ENCODE measurements at regions not wholly inside any gene's neighbourhood (a gene's known extent, or its start where the extent isn't known, plus 50 kb on each side); places are given as distances from the start of the nearest gene placed in this dataset.

DNA sequence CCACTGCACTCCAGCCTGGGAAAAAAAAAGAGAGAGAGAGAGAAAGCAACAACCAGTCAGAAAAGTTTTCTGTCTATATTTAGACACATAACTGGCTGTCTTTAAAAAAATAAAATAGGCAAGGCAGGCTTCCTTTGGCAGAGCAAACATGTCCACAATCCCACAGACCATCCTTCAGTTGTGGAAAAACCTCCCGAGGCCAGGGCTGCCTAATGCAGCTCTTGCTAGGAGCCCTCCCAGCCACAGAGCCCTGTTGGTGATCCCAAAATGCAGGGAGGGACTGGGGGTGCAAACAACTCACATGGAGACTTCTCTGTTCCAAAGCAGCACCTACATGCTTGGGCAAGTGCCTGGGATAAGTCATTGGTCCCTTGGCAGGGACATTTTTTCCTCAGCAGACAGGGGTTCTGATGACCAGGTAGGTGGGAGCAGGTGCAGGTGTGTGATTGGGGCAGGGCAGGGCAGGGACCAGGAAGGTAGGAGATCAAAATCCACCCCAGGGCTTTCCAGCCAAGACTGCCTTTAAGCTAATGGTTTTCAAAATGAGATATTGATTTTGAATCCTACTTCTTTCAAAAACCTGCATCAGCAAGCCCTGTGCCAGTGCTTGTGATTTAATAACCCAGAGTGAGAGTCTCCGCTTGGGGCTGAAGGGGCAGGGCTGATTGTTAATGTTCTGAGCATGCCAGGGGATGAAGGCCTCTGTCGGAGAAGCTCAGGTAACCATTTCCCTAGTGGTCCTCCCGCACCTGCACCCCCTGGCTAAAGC is 178.5 kb downstream of the USP12 start:
- WGBS, 2 donors = 73 to 82% methylated on average over 4 of the region's 4 CpGs
- Histone ChIP-seq H3K36me3 (ENCODE audit: control insufficient read depth in 4 of 4, insufficient read depth in 4 of 4, low read length in 4 of 4) (no peaks in the 10 kb centered on the region), H3K4me1 (ENCODE audit: control insufficient read depth in 5 of 5, insufficient read depth in 5 of 5, low read length in 5 of 5) (peaks cover 0 to 16% (median 4%) of the 10 kb centered on the region in 5 donors), H3K4me3 (no peak overlapping the region), H3K27me3 (ENCODE audit: control insufficient read depth in 3 of 3, insufficient read depth in 3 of 3, low read length in 2 of 3) (no peaks in the 10 kb centered on the region), H3K9ac (ENCODE audit: insufficient read depth in 1 of 2, low read length in 2 of 2) (no peak overlapping the region), H3K9me3 (ENCODE audit: control insufficient read depth in 4 of 4, insufficient read depth in 3 of 4, low read length in 3 of 4) (no peaks in the 10 kb centered on the region), H3K27ac (ENCODE audit: low read depth in 1 of 2, low read length in 1 of 2) (no peak overlapping the region)
- TF ChIP-seq CTCF (IDR thresholded peaks at IDR 0.05; ENCODE audit: control extremely low read depth, extremely low read depth) = no peak
- ATAC-seq (ENCODE audit: insufficient read depth, low FRiP score) (no peak), DNase-seq (no peak)

DNA sequence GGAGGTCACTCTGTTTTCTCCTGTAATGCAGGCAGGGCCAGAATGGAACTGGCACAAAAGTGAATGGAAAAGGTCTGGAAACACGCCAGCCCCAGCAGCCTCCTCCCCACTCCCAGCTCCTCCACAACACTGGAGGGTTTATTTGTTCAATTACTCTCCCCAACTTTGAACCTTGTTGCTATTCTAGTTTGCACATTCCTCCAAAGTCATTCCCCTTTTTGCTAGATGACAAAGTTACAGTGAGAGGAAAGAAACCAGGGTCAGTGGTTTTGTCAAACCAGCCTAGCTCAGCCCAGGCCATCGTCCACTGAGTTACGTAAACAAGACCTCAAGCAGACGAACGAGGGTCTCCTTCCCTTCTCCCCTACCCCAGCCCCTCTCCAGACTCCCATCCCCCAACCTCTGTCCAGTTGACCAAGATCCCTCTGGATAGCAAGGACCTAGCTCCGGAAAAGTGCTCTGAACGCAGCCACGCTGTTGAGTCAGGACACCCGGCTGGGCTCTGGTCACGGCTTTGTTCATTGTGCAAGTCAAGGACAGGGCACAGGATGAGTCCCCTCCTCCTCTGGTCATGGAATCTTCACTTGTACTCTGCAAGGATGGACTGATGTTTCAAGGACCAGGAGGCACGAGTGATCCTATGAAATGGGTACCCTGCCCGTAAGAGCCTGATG is 180.0 kb downstream of the USP12 start:
- ATAC-seq (ENCODE audit: insufficient read depth, low FRiP score) (no peak), DNase-seq (peak; percentile 41 to 65 (median 44))
- Histone ChIP-seq H3K27ac (ENCODE audit: low read depth in 1 of 2, low read length in 1 of 2) (no peak overlapping the region), H3K4me1 (ENCODE audit: control insufficient read depth in 5 of 5, insufficient read depth in 5 of 5, low read length in 5 of 5) (peaks cover 0 to 16% (median 4%) of the 10 kb centered on the region in 5 donors), H3K9me3 (ENCODE audit: control insufficient read depth in 4 of 4, insufficient read depth in 3 of 4, low read length in 3 of 4) (no peaks in the 10 kb centered on the region), H3K4me3 (no peak overlapping the region), H3K9ac (ENCODE audit: insufficient read depth in 1 of 2, low read length in 2 of 2) (no peak overlapping the region), H3K27me3 (ENCODE audit: control insufficient read depth in 3 of 3, insufficient read depth in 3 of 3, low read length in 2 of 3) (no peaks in the 10 kb centered on the region), H3K36me3 (ENCODE audit: control insufficient read depth in 4 of 4, insufficient read depth in 4 of 4, low read length in 4 of 4) (no peaks in the 10 kb centered on the region)
- WGBS, 2 donors = 54 to 67% methylated on average over 12 of the region's 12 CpGs
- TF ChIP-seq CTCF (IDR thresholded peaks at IDR 0.05; ENCODE audit: control extremely low read depth, extremely low read depth) = no peak

- DNase-seq = peak in 1 of 3 donors; percentile 4
- no peak overlapping the region for H3K27ac ChIP-seq (ENCODE audit: low read depth in 1 of 2, low read length in 1 of 2)
- TF ChIP-seq CTCF (IDR thresholded peaks at IDR 0.05; ENCODE audit: control extremely low read depth, extremely low read depth) = no peak
- no peak for ATAC-seq (ENCODE audit: insufficient read depth, low FRiP score)
- no peaks in the 10 kb centered on the region for H3K27me3 ChIP-seq (ENCODE audit: control insufficient read depth in 3 of 3, insufficient read depth in 3 of 3, low read length in 2 of 3)
- peaks cover 0 to 16% (median 8%) of the 10 kb centered on the region in 5 donors for H3K4me1 ChIP-seq (ENCODE audit: control insufficient read depth in 5 of 5, insufficient read depth in 5 of 5, low read length in 5 of 5)
- no peak overlapping the region for H3K4me3 ChIP-seq
- H3K9me3 ChIP-seq (ENCODE audit: control insufficient read depth in 4 of 4, insufficient read depth in 3 of 4, low read length in 3 of 4) = no peaks in the 10 kb centered on the region
- no peaks in the 10 kb centered on the region for H3K36me3 ChIP-seq (ENCODE audit: control insufficient read depth in 4 of 4, insufficient read depth in 4 of 4, low read length in 4 of 4)
- 82 to 84% methylated on average over 16 of the region's 16 CpGs for WGBS, 2 donors
- H3K9ac ChIP-seq (ENCODE audit: insufficient read depth in 1 of 2, low read length in 2 of 2) = no peak overlapping the region
Observed at GRCh38 chr13:26989957-26990713, 181.5 kb downstream of the USP12 start.

All from lung (tissue), 11 donors.